Fibroblast of lung (primary cell): ENCODE measurements at regions not wholly inside any gene's neighbourhood (a gene's known extent, or its start where the extent isn't known, plus 50 kb on each side); places are given as distances from the start of the nearest gene placed in this dataset.

ENCODE experiments used
- EZH2 ChIP-seq: IDR thresholded peaks from 2 replicates; pipeline ENCODE4 v1.5.1; 2012; ENCODE audit warnings: low read length, control low read depth, mild to moderate bottlenecking; ENCODE audit errors: missing control alignments
- TF ChIP-seq, protein P1 (sequence below), 2 donors: IDR thresholded peaks in 1 of 2; conservative IDR thresholded peaks in 1 of 2; 1 replicate in 1 of 2; 2 replicates in 1 of 2; pipeline ENCODE4 v1.5.1; 2011 to 2012; ENCODE audit warnings: low read length in 2 of 2, control low read depth in 1 of 2, inconsistent platforms in 1 of 2, low read depth in 1 of 2, mild to moderate bottlenecking in 1 of 2

DNA sequence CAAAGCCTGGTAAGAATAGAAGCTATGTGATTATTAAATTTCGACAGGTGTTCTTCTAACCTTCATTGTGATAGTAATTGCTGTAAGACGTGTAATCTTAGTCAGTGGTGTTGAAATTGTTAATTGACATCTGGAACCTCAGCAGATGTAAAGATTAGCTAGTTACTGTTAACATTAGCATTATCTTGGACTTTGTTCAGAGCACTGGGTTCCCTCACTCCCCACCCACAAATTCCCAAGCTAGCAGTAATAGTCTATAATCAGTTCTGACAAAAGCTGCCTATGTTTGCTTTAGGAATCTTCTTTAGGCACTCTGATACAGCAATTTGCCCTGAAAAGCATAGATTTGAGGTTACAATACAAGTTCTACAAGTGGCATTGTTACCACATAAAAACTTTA lies 233.7 kb downstream of the EN1 start:
- TF ChIP-seq, protein P1, sequence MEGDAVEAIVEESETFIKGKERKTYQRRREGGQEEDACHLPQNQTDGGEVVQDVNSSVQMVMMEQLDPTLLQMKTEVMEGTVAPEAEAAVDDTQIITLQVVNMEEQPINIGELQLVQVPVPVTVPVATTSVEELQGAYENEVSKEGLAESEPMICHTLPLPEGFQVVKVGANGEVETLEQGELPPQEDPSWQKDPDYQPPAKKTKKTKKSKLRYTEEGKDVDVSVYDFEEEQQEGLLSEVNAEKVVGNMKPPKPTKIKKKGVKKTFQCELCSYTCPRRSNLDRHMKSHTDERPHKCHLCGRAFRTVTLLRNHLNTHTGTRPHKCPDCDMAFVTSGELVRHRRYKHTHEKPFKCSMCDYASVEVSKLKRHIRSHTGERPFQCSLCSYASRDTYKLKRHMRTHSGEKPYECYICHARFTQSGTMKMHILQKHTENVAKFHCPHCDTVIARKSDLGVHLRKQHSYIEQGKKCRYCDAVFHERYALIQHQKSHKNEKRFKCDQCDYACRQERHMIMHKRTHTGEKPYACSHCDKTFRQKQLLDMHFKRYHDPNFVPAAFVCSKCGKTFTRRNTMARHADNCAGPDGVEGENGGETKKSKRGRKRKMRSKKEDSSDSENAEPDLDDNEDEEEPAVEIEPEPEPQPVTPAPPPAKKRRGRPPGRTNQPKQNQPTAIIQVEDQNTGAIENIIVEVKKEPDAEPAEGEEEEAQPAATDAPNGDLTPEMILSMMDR (conservative IDR thresholded peaks at IDR 0.05 in 1 of 2, IDR thresholded peaks at IDR 0.05 in 1 of 2; ENCODE audit: low read depth in 1 of 2, low read length in 2 of 2), result no peak
- no peak for TF ChIP-seq EZH2
